ENCODE measurements at regions not wholly inside any gene's neighbourhood (a gene's known extent, or its start where the extent isn't known, plus 50 kb on each side); places are given as distances from the start of the nearest gene placed in this dataset.
"Not testable (repeated sequence)": the region's sequence is repeated elsewhere in the genome, so short reads cannot be mapped to it uniquely, and the experiment has no call there.

DNA sequence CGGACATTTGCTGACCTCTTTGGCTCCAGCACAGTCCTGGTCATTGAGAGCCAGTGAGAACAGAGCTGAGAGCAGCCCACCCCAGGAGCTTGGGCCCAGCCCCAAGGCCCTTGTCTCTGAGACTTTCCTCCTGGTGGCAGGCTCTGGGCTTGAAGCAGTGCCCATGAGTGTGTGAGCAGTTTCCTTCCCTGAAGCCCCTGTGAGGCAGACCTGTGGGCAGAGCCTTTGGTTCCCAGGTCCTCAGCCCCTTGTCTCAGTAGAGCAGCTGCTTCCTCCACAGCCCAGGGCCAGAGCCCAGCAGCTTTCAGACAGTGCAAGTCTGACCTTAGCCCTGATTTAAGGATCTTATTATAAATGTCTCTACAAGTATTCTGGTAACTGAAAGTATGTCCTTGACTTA is 1185.0 kb downstream of the RPIA start:
- DNase-seq, result not testable (repeated sequence)

GRCh38 chr2:89876878-89877277 is 1185.4 kb downstream of the RPIA start:
- not testable (repeated sequence) for DNase-seq

DNA sequence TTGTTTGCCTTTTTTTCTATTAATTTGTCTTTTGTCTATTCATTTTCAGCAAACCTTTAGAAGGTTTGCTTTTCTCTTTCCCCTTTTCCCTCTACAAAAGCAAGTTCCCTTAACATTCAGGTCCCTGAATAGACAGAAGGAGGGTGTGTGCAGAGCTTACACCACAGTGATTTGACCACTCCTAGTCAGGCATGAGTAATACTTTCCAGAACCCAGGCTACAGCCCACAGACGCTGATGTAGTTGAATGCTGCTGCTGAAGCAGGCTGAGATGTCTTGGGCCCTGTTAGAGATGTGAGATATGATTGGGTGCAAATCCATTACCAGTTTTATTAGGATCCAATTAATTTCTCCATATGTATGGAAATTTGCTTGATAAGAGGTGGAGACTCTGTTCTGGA is 1191.4 kb downstream of the RPIA start:
- DNase-seq, result not testable (repeated sequence)

GRCh38 chr2:89883624-89884023 is 1192.2 kb downstream of the RPIA start:
- DNase-seq, result not testable (repeated sequence)

DNA sequence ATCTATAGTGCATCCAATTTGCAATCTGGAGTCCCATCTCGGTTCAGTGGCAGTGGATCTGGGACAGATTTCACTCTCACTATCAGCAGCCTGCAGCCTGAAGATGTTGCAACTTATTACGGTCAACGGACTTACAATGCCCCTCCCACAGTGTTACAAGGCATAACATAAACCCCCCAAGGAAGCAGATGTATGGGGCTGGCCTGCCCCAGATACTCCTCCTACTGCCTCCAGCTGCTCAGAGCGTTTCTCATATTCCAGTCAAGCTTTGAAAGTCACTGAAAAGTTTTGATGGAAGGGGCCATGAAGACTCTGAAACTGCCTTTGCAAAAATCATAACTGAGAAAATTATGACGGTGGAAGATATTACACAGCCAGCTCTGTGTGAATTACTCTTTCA is 1193.6 kb downstream of the RPIA start:
- DNase-seq, result not testable (repeated sequence)

DNA sequence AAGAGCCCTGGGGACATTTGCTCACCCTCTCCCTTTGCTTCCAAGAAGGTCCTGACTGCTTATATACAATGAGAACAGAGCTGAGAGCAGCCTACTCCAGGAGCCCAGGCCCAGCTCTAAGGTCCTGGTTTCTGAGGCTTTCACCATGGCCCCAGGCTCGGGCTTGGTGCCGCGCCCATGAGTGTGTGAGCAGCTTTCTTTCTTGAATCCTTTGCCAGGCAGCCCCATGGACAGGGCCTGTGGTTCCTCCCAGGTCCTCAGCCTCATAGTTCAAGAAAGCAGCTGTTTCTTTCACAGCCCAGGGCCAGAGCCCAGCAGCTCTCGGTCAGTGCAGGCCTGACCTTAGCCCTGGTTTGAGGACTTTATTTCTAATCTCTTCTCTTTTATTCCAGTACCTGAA is 1197.2 kb downstream of the RPIA start:
- not testable (repeated sequence) for DNase-seq

DNA sequence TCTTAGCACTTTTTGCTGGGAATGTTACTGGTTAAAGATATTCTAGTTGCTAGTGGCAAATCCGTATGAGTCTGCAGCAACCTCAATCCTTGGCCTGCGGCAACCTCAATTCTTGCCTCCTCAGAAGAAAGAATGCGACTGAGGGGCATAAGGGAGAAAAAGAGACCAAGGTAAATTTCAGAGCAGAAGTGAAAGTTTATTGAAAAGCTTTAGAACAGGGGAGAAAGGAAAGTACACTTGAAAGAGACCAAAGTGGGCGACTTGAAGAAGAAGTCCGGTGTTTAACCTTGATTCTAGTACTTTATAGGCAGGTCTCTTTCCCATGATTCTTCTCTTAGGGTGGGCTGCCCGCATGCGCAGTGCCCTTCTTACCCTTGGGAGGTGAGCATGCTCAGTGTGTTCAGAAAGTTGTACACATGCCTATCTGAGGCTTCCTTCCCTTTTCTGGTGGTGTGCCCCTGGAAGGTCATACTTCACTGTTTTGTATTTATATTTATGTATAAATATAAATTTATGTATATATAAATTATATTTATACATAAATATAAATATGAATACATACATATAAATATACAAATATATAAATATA is 1198.8 kb downstream of the RPIA start:
- DNase-seq, result not testable (repeated sequence)

GRCh38 chr2:89894988-89895387 is 1203.5 kb downstream of the RPIA start:
- not testable (repeated sequence) for DNase-seq

GRCh38 chr2:89895629-89896028 is 1204.2 kb downstream of the RPIA start:
- not testable (repeated sequence) for DNase-seq

DNA sequence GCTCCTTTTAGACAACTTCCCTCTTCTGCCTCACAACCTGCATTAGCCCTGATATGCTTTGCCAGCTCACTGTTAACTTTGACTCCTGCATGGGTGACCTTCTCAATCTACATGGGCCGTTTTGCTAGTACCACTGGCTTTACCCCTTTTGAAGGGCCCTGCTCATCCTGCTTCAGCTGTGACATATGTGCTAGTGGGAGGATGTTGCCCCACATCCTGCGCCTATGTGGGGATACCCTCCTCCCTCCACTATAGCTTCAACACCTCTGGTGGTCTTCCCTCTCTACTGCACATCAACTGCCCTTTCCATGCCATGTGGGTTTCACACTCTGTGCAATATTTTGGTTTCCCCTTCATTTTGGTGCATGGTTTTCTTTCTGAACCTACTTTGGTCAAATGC is 1235.5 kb downstream of the RPIA start:
- DNase-seq, result not testable (repeated sequence)

- not testable (repeated sequence) for DNase-seq
These were observed 1244.0 kb downstream of the RPIA start for GRCh38 chr2:89935436-89935835.

DNA sequence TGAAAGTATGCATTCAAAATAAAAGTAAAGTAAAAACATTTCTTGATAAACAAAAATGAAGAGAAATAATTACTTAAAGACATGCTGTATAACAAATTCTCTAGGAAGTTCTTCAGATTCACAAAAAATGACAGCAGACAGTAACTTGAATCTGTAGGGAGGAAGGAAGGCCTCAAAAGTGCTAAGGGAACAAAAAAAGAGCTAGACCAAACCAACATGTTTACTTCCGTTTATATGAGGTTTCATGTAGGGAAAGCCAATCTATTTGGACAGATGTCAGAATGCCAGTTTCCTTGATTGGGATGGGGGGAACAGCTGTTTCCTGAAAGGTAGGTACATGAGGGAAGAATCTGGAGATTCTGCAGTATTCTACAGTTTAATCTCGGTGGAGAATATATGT is 1244.5 kb downstream of the RPIA start:
- not testable (repeated sequence) for DNase-seq

GRCh38 chr2:89936559-89936958 is 1245.1 kb downstream of the RPIA start:
- not testable (repeated sequence) for DNase-seq

- not testable (repeated sequence) for DNase-seq
These were observed 1247.3 kb downstream of the RPIA start for GRCh38 chr2:89938756-89939155.

DNA sequence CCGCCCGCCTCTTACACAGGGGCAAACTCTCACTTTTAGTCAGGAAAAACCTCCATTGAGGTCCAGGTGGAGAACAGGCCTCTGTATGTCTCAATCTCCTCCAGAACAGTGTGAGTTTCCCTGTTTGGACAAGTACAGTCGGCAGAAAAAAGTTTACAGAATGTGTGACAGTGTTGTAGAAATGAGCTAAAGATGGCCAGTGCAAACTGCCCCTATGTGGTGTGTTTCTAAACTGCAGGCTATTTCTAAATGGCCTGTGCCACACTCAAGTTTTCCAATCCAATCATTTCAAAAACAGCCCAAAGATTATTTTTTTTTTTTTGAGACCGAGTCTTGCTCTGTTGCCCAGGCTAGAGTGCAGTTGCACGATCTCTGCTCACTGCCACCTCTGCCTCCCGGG is 1252.8 kb downstream of the RPIA start:
- DNase-seq, result not testable (repeated sequence)

GRCh38 chr2:89945004-89945616 is 1253.6 kb downstream of the RPIA start:
- DNase-seq, result not testable (repeated sequence)

GRCh38 chr2:89947208-89947815 is 1255.8 kb downstream of the RPIA start:
- not testable (repeated sequence) for DNase-seq

- not testable (repeated sequence) for DNase-seq
These were observed 1256.6 kb downstream of the RPIA start for GRCh38 chr2:89948102-89948501.

- DNase-seq, result not testable (repeated sequence)
These were observed 1259.3 kb downstream of the RPIA start for GRCh38 chr2:89950807-89951206.

DNA sequence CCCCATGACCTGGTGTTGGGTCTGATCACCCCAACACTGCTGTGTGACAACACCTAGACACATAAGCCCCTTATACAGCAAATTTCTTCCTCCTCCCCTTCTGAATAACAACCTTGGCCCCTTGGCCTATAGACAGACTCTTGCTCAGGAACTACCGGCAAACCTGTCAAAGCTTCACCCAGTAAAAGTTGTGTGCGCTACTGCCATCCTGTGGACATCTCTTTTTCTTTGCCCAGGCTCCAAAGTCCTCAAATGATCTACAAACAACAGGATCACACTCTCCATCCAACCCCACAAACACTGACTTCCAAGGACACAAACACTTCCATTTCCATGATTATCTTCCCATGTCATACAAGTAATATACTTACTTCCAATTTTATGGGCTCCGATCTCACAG is 1265.8 kb downstream of the RPIA start:
- DNase-seq, result not testable (repeated sequence)

GRCh38 chr2:89959729-89960378 is 1268.4 kb downstream of the RPIA start:
- DNase-seq, result not testable (repeated sequence)

DNA sequence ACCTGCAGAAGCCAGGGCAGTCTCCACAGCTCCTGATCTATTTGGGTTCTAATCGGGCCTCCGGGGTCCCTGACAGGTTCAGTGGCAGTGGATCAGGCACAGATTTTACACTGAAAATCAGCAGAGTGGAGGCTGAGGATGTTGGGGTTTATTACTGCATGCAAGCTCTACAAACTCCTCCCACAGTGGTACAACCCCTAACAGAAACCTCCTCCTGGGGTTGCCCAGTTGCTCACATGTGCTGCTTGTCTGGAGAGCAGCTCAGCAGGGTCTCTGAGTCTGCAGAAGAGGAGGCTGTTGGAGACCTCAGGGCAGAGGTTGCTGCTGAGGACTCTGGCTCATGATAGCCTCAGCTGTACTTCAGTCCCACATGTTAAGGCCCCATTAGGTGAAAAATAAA is 1269.1 kb downstream of the RPIA start:
- DNase-seq, result not testable (repeated sequence)

GRCh38 chr2:89968567-89968966 is 1277.1 kb downstream of the RPIA start:
- not testable (repeated sequence) for DNase-seq

GRCh38 chr2:89969190-89969589 is 1277.7 kb downstream of the RPIA start:
- DNase-seq, result not testable (repeated sequence)
